Chondrocyte (in vitro differentiated cells): ENCODE measurements at regions not wholly inside any gene's neighbourhood (a gene's known extent, or its start where the extent isn't known, plus 50 kb on each side); places are given as distances from the start of the nearest gene placed in this dataset.
A peak's percentile ranks its signal among the peaks of the same experiment; 100 is the strongest.

Experiments
- DNase-seq: peaks from one replicate; pipeline ENCODE4 v3.0.0; 2021; ENCODE audit warnings: mixed read lengths, low spot score
- H3K27ac Mint-ChIP-seq: one replicate; pipeline ENCODE4 v1.8.0; 2021; ENCODE audit warnings: mild to moderate bottlenecking, moderate library complexity, mixed read lengths; ENCODE audit not compliant: unreplicated experiment
- H3K27me3 Mint-ChIP-seq: 2 replicates; pipeline ENCODE4 v1.8.0; 2021; ENCODE audit warnings: low read depth, mixed read lengths
- H3K36me3 Mint-ChIP-seq: 2 replicates; pipeline ENCODE4 v1.8.0; 2021; ENCODE audit warnings: low read depth, mixed read lengths
- H3K4me1 Mint-ChIP-seq: 2 replicates; pipeline ENCODE4 v1.8.0; 2021; ENCODE audit warnings: low read depth, mild to moderate bottlenecking, mixed read lengths
- H3K4me3 Mint-ChIP-seq: one replicate; pipeline ENCODE4 v1.8.0; 2021; ENCODE audit warnings: mild to moderate bottlenecking, moderate library complexity, mixed read lengths; ENCODE audit not compliant: unreplicated experiment
- H3K9me3 Mint-ChIP-seq: 2 replicates; pipeline ENCODE4 v1.8.0; 2021; ENCODE audit warnings: low read depth, mixed read lengths
- CTCF ChIP-seq: fragments of 200-600 bp; sonication (generic); IDR thresholded peaks from 2 replicates; pipeline ENCODE4 v1.5.0; 2021; ENCODE audit warnings: antibody characterized with exemption, mild to moderate bottlenecking, moderate library complexity

DNA sequence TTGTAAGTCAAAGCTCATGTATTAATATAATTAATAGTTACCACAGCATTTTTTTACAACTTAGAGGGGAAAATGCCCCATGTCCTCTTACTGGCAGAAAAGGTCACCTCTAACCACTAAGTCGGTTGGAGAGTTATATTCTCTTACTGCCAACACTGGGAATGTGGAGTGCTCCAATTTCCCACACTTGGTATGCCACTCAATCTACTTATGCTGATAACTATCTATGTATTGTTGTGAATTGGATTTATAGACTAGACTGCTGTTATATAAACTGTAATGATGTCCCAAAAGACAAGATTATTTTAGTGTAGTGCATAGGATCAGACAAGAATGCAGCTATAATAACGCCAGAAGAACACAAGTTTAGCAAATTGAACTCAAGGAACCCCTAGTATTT, 2385.2 kb upstream of the C9orf72 start:
- H3K36me3 Mint-ChIP-seq, result no peaks in the 10 kb centered on the region
- H3K4me3 Mint-ChIP-seq, result no peak overlapping the region
- no peak for DNase-seq
- no peak overlapping the region for H3K27ac Mint-ChIP-seq
- H3K27me3 Mint-ChIP-seq, result peaks cover 8% of the 10 kb centered on the region
- no peak for TF ChIP-seq CTCF
- no peaks in the 10 kb centered on the region for H3K9me3 Mint-ChIP-seq
- no peaks in the 10 kb centered on the region for H3K4me1 Mint-ChIP-seq

DNA sequence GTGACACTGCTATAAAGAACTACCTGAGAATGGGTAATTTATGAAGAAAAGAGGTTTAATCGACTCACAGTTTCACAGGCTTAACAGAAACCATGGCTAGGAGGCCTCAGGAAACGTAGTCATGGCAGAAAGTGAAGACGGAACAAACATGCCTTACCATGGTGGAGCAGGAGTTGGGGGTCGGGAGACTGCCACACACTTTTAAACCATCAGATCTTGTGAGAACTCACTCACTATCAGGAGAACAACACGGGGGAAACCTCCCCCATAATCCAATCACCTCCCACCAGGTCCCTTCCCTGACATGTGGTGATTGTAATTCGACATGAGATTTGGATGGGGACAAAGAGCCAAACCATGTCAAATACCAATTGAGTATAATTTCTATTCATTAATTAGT, 2392.6 kb upstream of the C9orf72 start:
- DNase-seq, result no peak
- Mint-ChIP-seq H3K4me1 (peaks cover 6% of the 10 kb centered on the region), H3K27me3 (no peaks in the 10 kb centered on the region)

DNA sequence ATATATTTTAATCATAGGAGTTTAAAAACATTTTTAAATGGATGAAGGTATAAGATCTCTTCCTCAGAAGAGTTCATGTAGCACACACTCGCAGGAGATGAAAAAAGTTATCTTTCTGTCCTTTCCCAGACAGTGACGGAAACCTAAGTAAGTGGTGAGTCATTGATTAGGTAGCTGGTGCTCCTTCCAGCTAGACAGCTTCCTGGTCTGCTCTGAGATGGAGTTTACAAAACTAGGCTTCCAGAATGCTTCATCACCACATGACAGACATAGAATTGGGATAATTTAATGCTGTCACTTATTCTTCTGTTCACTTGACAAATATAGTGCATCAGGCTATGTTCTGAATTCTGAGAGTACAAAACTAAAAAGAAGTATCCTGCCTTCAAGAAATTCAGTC, 2393.0 kb upstream of the C9orf72 start:
- Mint-ChIP-seq H3K4me1 (peaks cover 6% of the 10 kb centered on the region), H3K36me3 (no peaks in the 10 kb centered on the region), H3K4me3 (no peak overlapping the region), H3K9me3 (no peaks in the 10 kb centered on the region), H3K27me3 (no peaks in the 10 kb centered on the region), H3K27ac (no peak overlapping the region)
- DNase-seq, result no peak
- TF ChIP-seq CTCF, result no peak

More for the DNA sequence above, 2392.6 kb upstream of the C9orf72 start:
- TF ChIP-seq CTCF, result no peak
- Mint-ChIP-seq H3K36me3 (no peaks in the 10 kb centered on the region), H3K4me3 (no peak overlapping the region), H3K27ac (peak overlapping the region; percentile 22), H3K9me3 (no peaks in the 10 kb centered on the region)

- Mint-ChIP-seq H3K36me3 (no peaks in the 10 kb centered on the region), H3K4me1 (peaks cover 6% of the 10 kb centered on the region)
Observed at GRCh38 chr9:29968831-29969230, 2395.6 kb upstream of the C9orf72 start.

GRCh38 chr9:29969408-29969807, 2396.1 kb upstream of the C9orf72 start:
- no peaks in the 10 kb centered on the region for H3K9me3 Mint-ChIP-seq
- H3K4me3 Mint-ChIP-seq, result no peak overlapping the region
- no peak overlapping the region for H3K27ac Mint-ChIP-seq
- peak; percentile 24 for DNase-seq
- no peaks in the 10 kb centered on the region for H3K36me3 Mint-ChIP-seq
- no peaks in the 10 kb centered on the region for H3K27me3 Mint-ChIP-seq
- peaks cover 6% of the 10 kb centered on the region for H3K4me1 Mint-ChIP-seq
- no peak for TF ChIP-seq CTCF

More at GRCh38 chr9:29968831-29969230, 2395.6 kb upstream of the C9orf72 start:
- H3K4me3 Mint-ChIP-seq, result no peak overlapping the region
- no peaks in the 10 kb centered on the region for H3K27me3 Mint-ChIP-seq
- peak; percentile 66 for DNase-seq
- H3K27ac Mint-ChIP-seq, result no peak overlapping the region
- no peaks in the 10 kb centered on the region for H3K9me3 Mint-ChIP-seq
- TF ChIP-seq CTCF, result no peak
